ENCODE measurements at regions not wholly inside any gene's neighbourhood (a gene's known extent, or its start where the extent isn't known, plus 50 kb on each side); places are given as distances from the start of the nearest gene placed in this dataset.

- no peak for TF ChIP-seq CTCF (conservative IDR thresholded peaks at IDR 0.05 in 1 of 2, IDR thresholded peaks at IDR 0.05 in 1 of 2; ENCODE audit: extremely low read depth in 1 of 2, insufficient read depth in 1 of 2, low read depth in 1 of 2, low read length in 2 of 2)
- TF ChIP-seq EZH2 (IDR thresholded peaks at IDR 0.05; ENCODE audit: borderline replicate concordance, low read length): no peak
These were observed 147.7 kb upstream of the GLI2 start for GRCh38 chr2:120587997-120588336.
